ENCODE measurements at regions not wholly inside any gene's neighbourhood (a gene's known extent, or its start where the extent isn't known, plus 50 kb on each side); places are given as distances from the start of the nearest gene placed in this dataset.

GRCh38 chr2:145555360-145555759 lies 1035.4 kb upstream of the ZEB2 start:
- DNase-seq = no peak
- no peaks in the 10 kb centered on the region for H3K36me3 ChIP-seq (ENCODE audit: control insufficient read depth, insufficient read depth, low read length)
- no peak overlapping the region for H3K4me3 ChIP-seq (ENCODE audit: low read length)
- no peaks in the 10 kb centered on the region for H3K4me1 ChIP-seq (ENCODE audit: control insufficient read depth, insufficient read depth, low read length)
- no peak overlapping the region for H3K27ac ChIP-seq (ENCODE audit: low read length)
- no CpG with 5 or more reads among the region's 1 CpG for WGBS (ENCODE audit: insufficient coverage)
- no peaks in the 10 kb centered on the region for H3K9me3 ChIP-seq (replicated peaks; ENCODE audit: control insufficient read depth, low read depth, low read length)
- no peaks in the 10 kb centered on the region for H3K27me3 ChIP-seq (ENCODE audit: control insufficient read depth, insufficient read depth, low read length)

- Histone ChIP-seq H3K4me1 (ENCODE audit: control insufficient read depth, insufficient read depth, low read length) (no peaks in the 10 kb centered on the region), H3K27me3 (ENCODE audit: control insufficient read depth, insufficient read depth, low read length) (no peaks in the 10 kb centered on the region), H3K9me3 (replicated peaks; ENCODE audit: control insufficient read depth, low read depth, low read length) (no peaks in the 10 kb centered on the region), H3K36me3 (ENCODE audit: control insufficient read depth, insufficient read depth, low read length) (no peaks in the 10 kb centered on the region), H3K4me3 (ENCODE audit: low read length) (no peak overlapping the region), H3K27ac (ENCODE audit: low read length) (no peak overlapping the region)
- no peak for DNase-seq
- 80% methylated on average over 1 of the region's 2 CpGs for WGBS (ENCODE audit: insufficient coverage)
Measured at GRCh38 chr2:145551686-145552085, 1031.8 kb upstream of the ZEB2 start.

- no peaks in the 10 kb centered on the region for H3K4me1 ChIP-seq (ENCODE audit: control insufficient read depth, insufficient read depth, low read length)
- no peak overlapping the region for H3K27ac ChIP-seq (ENCODE audit: low read length)
- no peak for DNase-seq
- no peaks in the 10 kb centered on the region for H3K27me3 ChIP-seq (ENCODE audit: control insufficient read depth, insufficient read depth, low read length)
- H3K4me3 ChIP-seq (ENCODE audit: low read length) = no peak overlapping the region
- WGBS (ENCODE audit: insufficient coverage) = 96% methylated on average over 3 of the region's 8 CpGs
- H3K36me3 ChIP-seq (ENCODE audit: control insufficient read depth, insufficient read depth, low read length) = no peaks in the 10 kb centered on the region
- H3K9me3 ChIP-seq (replicated peaks; ENCODE audit: control insufficient read depth, low read depth, low read length) = peaks cover 4% of the 10 kb centered on the region
Measured at GRCh38 chr2:145548479-145548878, 1028.6 kb upstream of the ZEB2 start.

GRCh38 chr2:145547620-145548019 lies 1027.7 kb upstream of the ZEB2 start:
- Histone ChIP-seq H3K36me3 (ENCODE audit: control insufficient read depth, insufficient read depth, low read length) (no peaks in the 10 kb centered on the region), H3K27me3 (ENCODE audit: control insufficient read depth, insufficient read depth, low read length) (no peaks in the 10 kb centered on the region), H3K4me3 (ENCODE audit: low read length) (no peak overlapping the region), H3K9me3 (replicated peaks; ENCODE audit: control insufficient read depth, low read depth, low read length) (peaks cover 4% of the 10 kb centered on the region), H3K27ac (ENCODE audit: low read length) (no peak overlapping the region), H3K4me1 (ENCODE audit: control insufficient read depth, insufficient read depth, low read length) (no peaks in the 10 kb centered on the region)
- DNase-seq = no peak
- WGBS (ENCODE audit: insufficient coverage) = no CpG with 5 or more reads among the region's 4 CpGs

GRCh38 chr2:145546091-145546490 lies 1026.2 kb upstream of the ZEB2 start:
- Histone ChIP-seq H3K36me3 (ENCODE audit: control insufficient read depth, insufficient read depth, low read length) (no peaks in the 10 kb centered on the region), H3K9me3 (replicated peaks; ENCODE audit: control insufficient read depth, low read depth, low read length) (peaks cover 4% of the 10 kb centered on the region), H3K4me1 (ENCODE audit: control insufficient read depth, insufficient read depth, low read length) (no peaks in the 10 kb centered on the region), H3K27ac (ENCODE audit: low read length) (no peak overlapping the region), H3K4me3 (ENCODE audit: low read length) (no peak overlapping the region), H3K27me3 (ENCODE audit: control insufficient read depth, insufficient read depth, low read length) (no peaks in the 10 kb centered on the region)
- no peak for DNase-seq
- WGBS (ENCODE audit: insufficient coverage) = 75% methylated on average over 2 of the region's 2 CpGs

- Histone ChIP-seq H3K4me3 (ENCODE audit: low read length) (no peak overlapping the region), H3K27ac (ENCODE audit: low read length) (no peak overlapping the region), H3K36me3 (ENCODE audit: control insufficient read depth, insufficient read depth, low read length) (no peaks in the 10 kb centered on the region), H3K27me3 (ENCODE audit: control insufficient read depth, insufficient read depth, low read length) (no peaks in the 10 kb centered on the region), H3K9me3 (replicated peaks; ENCODE audit: control insufficient read depth, low read depth, low read length) (peaks cover 4% of the 10 kb centered on the region), H3K4me1 (ENCODE audit: control insufficient read depth, insufficient read depth, low read length) (no peaks in the 10 kb centered on the region)
- no peak for DNase-seq
- no CpG with 5 or more reads among the region's 5 CpGs for WGBS (ENCODE audit: insufficient coverage)
Measured at GRCh38 chr2:145543856-145544255, 1023.9 kb upstream of the ZEB2 start.

- no CpG with 5 or more reads among the region's 2 CpGs for WGBS (ENCODE audit: insufficient coverage)
- H3K9me3 ChIP-seq (replicated peaks; ENCODE audit: control insufficient read depth, low read depth, low read length) = peaks cover 4% of the 10 kb centered on the region
- H3K4me1 ChIP-seq (ENCODE audit: control insufficient read depth, insufficient read depth, low read length) = no peaks in the 10 kb centered on the region
- H3K4me3 ChIP-seq (ENCODE audit: low read length) = no peak overlapping the region
- H3K27ac ChIP-seq (ENCODE audit: low read length) = no peak overlapping the region
- no peaks in the 10 kb centered on the region for H3K36me3 ChIP-seq (ENCODE audit: control insufficient read depth, insufficient read depth, low read length)
- DNase-seq = no peak
- no peaks in the 10 kb centered on the region for H3K27me3 ChIP-seq (ENCODE audit: control insufficient read depth, insufficient read depth, low read length)
Measured at GRCh38 chr2:145543155-145543554, 1023.2 kb upstream of the ZEB2 start.

GRCh38 chr2:145541028-145541427 lies 1021.1 kb upstream of the ZEB2 start:
- no peaks in the 10 kb centered on the region for H3K27me3 ChIP-seq (ENCODE audit: control insufficient read depth, insufficient read depth, low read length)

GRCh38 chr2:145538661-145539350 lies 1018.9 kb upstream of the ZEB2 start:
- no CpG with 5 or more reads among the region's 5 CpGs for WGBS (ENCODE audit: insufficient coverage)
- H3K36me3 ChIP-seq (ENCODE audit: control insufficient read depth, insufficient read depth, low read length) = no peaks in the 10 kb centered on the region
- DNase-seq = peak; percentile 45
- no peak overlapping the region for H3K4me3 ChIP-seq (ENCODE audit: low read length)
- no peaks in the 10 kb centered on the region for H3K27me3 ChIP-seq (ENCODE audit: control insufficient read depth, insufficient read depth, low read length)
- H3K9me3 ChIP-seq (replicated peaks; ENCODE audit: control insufficient read depth, low read depth, low read length) = no peaks in the 10 kb centered on the region
- H3K4me1 ChIP-seq (ENCODE audit: control insufficient read depth, insufficient read depth, low read length) = no peaks in the 10 kb centered on the region
- H3K27ac ChIP-seq (ENCODE audit: low read length) = no peak overlapping the region

More at GRCh38 chr2:145541028-145541427, 1021.1 kb upstream of the ZEB2 start:
- Histone ChIP-seq H3K4me3 (ENCODE audit: low read length) (no peak overlapping the region), H3K27ac (ENCODE audit: low read length) (no peak overlapping the region), H3K9me3 (replicated peaks; ENCODE audit: control insufficient read depth, low read depth, low read length) (peaks cover 1% of the 10 kb centered on the region), H3K4me1 (ENCODE audit: control insufficient read depth, insufficient read depth, low read length) (no peaks in the 10 kb centered on the region), H3K36me3 (ENCODE audit: control insufficient read depth, insufficient read depth, low read length) (no peaks in the 10 kb centered on the region)
- WGBS (ENCODE audit: insufficient coverage) = 100% methylated on average over 1 of the region's 2 CpGs
- no peak for DNase-seq

- H3K36me3 ChIP-seq (ENCODE audit: control insufficient read depth, insufficient read depth, low read length) = no peaks in the 10 kb centered on the region
- DNase-seq = no peak
- no peak overlapping the region for H3K4me3 ChIP-seq (ENCODE audit: low read length)
- no peaks in the 10 kb centered on the region for H3K9me3 ChIP-seq (replicated peaks; ENCODE audit: control insufficient read depth, low read depth, low read length)
- H3K27ac ChIP-seq (ENCODE audit: low read length) = no peak overlapping the region
- H3K4me1 ChIP-seq (ENCODE audit: control insufficient read depth, insufficient read depth, low read length) = no peaks in the 10 kb centered on the region
- no peaks in the 10 kb centered on the region for H3K27me3 ChIP-seq (ENCODE audit: control insufficient read depth, insufficient read depth, low read length)
Measured at GRCh38 chr2:145530653-145531052, 1010.7 kb upstream of the ZEB2 start.

- no peaks in the 10 kb centered on the region for H3K27me3 ChIP-seq (ENCODE audit: control insufficient read depth, insufficient read depth, low read length)
- no peaks in the 10 kb centered on the region for H3K9me3 ChIP-seq (replicated peaks; ENCODE audit: control insufficient read depth, low read depth, low read length)
- H3K4me1 ChIP-seq (ENCODE audit: control insufficient read depth, insufficient read depth, low read length) = no peaks in the 10 kb centered on the region
- no peak overlapping the region for H3K27ac ChIP-seq (ENCODE audit: low read length)
- no peak overlapping the region for H3K4me3 ChIP-seq (ENCODE audit: low read length)
- WGBS (ENCODE audit: insufficient coverage) = no CpG with 5 or more reads among the region's 1 CpG
- H3K36me3 ChIP-seq (ENCODE audit: control insufficient read depth, insufficient read depth, low read length) = no peaks in the 10 kb centered on the region
- no peak for DNase-seq
Measured at GRCh38 chr2:145524836-145525235, 1004.9 kb upstream of the ZEB2 start.

Data from muscle of leg (tissue), 3 donors.